GM10266 (cell line): ENCODE measurements at regions not wholly inside any gene's neighbourhood (a gene's known extent, or its start where the extent isn't known, plus 50 kb on each side); places are given as distances from the start of the nearest gene placed in this dataset.

Experiments
- DNase-seq: peaks from one replicate; pipeline ENCODE4 v3.0.0; 2012; ENCODE audit errors: extremely low spot score
- CTCF ChIP-seq: IDR thresholded peaks from 2 replicates; pipeline ENCODE4 v1.5.1; 2012; ENCODE audit warnings: mild to moderate bottlenecking, low read depth; ENCODE audit not compliant: control insufficient read depth, insufficient read depth; ENCODE audit errors: missing control alignments

GRCh38 chr10:33506838-33507661 is 172.6 kb upstream of the NRP1 start:
- no peak for TF ChIP-seq CTCF
- peak; percentile 28 for DNase-seq

- no peak for DNase-seq
- no peak for TF ChIP-seq CTCF
Measured at GRCh38 chr10:33506391-33506790, 171.9 kb upstream of the NRP1 start.

GRCh38 chr10:33501161-33501560 is 166.7 kb upstream of the NRP1 start:
- TF ChIP-seq CTCF: no peak
- no peak for DNase-seq

- TF ChIP-seq CTCF: no peak
- DNase-seq: no peak
Measured at GRCh38 chr10:33498391-33498891, 164.0 kb upstream of the NRP1 start.

- no peak for TF ChIP-seq CTCF
- no peak for DNase-seq
Measured at GRCh38 chr10:33497338-33497737, 162.9 kb upstream of the NRP1 start.

- TF ChIP-seq CTCF: no peak
- DNase-seq: no peak
Measured at GRCh38 chr10:33496096-33496495, 161.6 kb upstream of the NRP1 start.

GRCh38 chr10:33494694-33495265 is 160.3 kb upstream of the NRP1 start:
- no peak for DNase-seq
- TF ChIP-seq CTCF: no peak
